Tibial artery (tissue), 4 donors: ENCODE measurements at regions not wholly inside any gene's neighbourhood (a gene's known extent, or its start where the extent isn't known, plus 50 kb on each side); places are given as distances from the start of the nearest gene placed in this dataset.

ENCODE experiments used
- DNase-seq, 2 donors: peaks; one replicate each; pipeline ENCODE4 v3.0.0-alpha.2; 2019
- H3K27ac ChIP-seq, 2 donors: fragments of 200-600 bp; sonication (generic) in 1 of 2; 1 replicate in 1 of 2; 2 replicates in 1 of 2; pipeline ENCODE4 v1.5.1; 2018 to 2019; ENCODE audit warnings: mild to moderate bottlenecking in 1 of 2
- H3K27me3 ChIP-seq, 2 donors: fragments of 200-600 bp; sonication (generic) in 1 of 2; one replicate each; pipeline versions ENCODE4 v1.5.1 to v1.6.0; 2016 to 2019
- H3K36me3 ChIP-seq, 3 donors: fragments of 200-600 bp; sonication (generic) in 2 of 3; one replicate each; pipeline ENCODE4 v1.5.1; 2016 to 2019; ENCODE audit warnings: mild to moderate bottlenecking in 2 of 3
- H3K4me1 ChIP-seq, 4 donors: fragments of 200-600 bp; sonication (generic) in 2 of 4; 1 replicate in 3 of 4; 2 replicates in 1 of 4; pipeline ENCODE4 v1.5.1; 2016 to 2019
- H3K4me3 ChIP-seq, 2 donors: fragments of 200-600 bp; sonication (generic) in 1 of 2; 1 replicate in 1 of 2; 2 replicates in 1 of 2; pipeline ENCODE4 v1.5.1; 2018 to 2019; ENCODE audit warnings: mild to moderate bottlenecking in 2 of 2
- H3K9me3 ChIP-seq, 3 donors: fragments of 200-600 bp; sonication (generic) in 1 of 3; one replicate each; pipeline ENCODE4 v1.5.1; 2016 to 2019
- intact Hi-C: fragments of 100-400 bp; cut with DNase I; formaldehyde crosslinking; loops from one replicate; pipeline ENCODE4 v1.15.0; 2023; ENCODE audit warnings: low total_unique reads
- TF ChIP-seq, protein P1 (sequence below), 2 experiments: fragments of 200-600 bp in 1 of 2; fragments of 450-650 bp in 1 of 2; IDR thresholded peaks; one replicate each; pipeline ENCODE4 v1.5.1; 2017 to 2019; ENCODE audit warnings: antibody characterized with exemption in 2 of 2, mild to moderate bottlenecking in 1 of 2, moderate library complexity in 1 of 2

DNA sequence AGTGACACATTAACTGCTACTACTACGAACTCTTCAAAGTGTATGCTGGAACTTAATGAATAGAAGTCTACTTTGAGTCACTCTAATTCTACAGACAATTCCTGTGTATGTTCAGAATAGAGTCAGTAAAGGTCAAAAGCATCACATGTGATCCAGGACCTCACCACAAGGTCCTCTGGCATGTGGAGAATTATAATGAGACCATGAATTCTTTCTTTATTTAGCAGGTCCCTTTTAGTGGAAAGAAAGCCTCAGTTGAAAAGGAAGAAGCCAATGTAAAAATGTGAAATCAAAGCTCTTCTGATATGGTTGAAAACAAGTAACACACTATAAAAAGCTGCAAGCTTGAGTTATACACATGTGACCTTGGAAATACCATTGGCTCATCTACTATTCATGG, 1612.1 kb upstream of the GOT2 start:
- H3K9me3 ChIP-seq = no peaks in the 10 kb centered on the region
- TF ChIP-seq, protein P1, sequence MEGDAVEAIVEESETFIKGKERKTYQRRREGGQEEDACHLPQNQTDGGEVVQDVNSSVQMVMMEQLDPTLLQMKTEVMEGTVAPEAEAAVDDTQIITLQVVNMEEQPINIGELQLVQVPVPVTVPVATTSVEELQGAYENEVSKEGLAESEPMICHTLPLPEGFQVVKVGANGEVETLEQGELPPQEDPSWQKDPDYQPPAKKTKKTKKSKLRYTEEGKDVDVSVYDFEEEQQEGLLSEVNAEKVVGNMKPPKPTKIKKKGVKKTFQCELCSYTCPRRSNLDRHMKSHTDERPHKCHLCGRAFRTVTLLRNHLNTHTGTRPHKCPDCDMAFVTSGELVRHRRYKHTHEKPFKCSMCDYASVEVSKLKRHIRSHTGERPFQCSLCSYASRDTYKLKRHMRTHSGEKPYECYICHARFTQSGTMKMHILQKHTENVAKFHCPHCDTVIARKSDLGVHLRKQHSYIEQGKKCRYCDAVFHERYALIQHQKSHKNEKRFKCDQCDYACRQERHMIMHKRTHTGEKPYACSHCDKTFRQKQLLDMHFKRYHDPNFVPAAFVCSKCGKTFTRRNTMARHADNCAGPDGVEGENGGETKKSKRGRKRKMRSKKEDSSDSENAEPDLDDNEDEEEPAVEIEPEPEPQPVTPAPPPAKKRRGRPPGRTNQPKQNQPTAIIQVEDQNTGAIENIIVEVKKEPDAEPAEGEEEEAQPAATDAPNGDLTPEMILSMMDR (IDR thresholded peaks at IDR 0.05) = no peak

DNA sequence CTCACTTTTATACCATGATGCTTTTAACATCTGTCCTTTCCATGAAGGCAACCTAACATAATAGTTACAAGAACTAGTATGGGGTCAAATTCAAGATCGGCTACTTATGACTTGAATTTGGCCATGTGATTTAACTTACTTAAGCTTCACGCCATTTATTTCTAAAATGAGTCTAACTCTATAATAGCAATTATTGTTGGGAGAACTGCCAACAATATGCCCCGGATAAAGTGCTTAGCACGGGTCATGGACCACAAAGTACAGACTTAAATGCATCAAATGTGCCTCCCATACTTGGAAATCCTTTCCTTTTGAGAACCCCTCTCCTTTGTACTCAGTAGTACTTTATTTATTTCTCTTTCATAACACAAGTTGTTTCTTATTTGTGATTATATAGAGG, 1603.6 kb upstream of the GOT2 start:
- DNase-seq = no peak
- intact Hi-C loops = no loop called here
- Histone ChIP-seq H3K4me3 (no peak overlapping the region), H3K9me3 (no peaks in the 10 kb centered on the region), H3K4me1 (no peaks in the 10 kb centered on the region), H3K27me3 (no peaks in the 10 kb centered on the region), H3K27ac (no peak overlapping the region), H3K36me3 (no peaks in the 10 kb centered on the region)
- TF ChIP-seq, protein P1 (IDR thresholded peaks at IDR 0.05) = no peak

More for the DNA sequence above, 1612.1 kb upstream of the GOT2 start:
- Histone ChIP-seq H3K4me1 (no peaks in the 10 kb centered on the region), H3K4me3 (no peak overlapping the region), H3K27me3 (no peaks in the 10 kb centered on the region), H3K36me3 (no peaks in the 10 kb centered on the region), H3K27ac (no peak overlapping the region)
- intact Hi-C loops = no loop called here
- DNase-seq = no peak

DNA sequence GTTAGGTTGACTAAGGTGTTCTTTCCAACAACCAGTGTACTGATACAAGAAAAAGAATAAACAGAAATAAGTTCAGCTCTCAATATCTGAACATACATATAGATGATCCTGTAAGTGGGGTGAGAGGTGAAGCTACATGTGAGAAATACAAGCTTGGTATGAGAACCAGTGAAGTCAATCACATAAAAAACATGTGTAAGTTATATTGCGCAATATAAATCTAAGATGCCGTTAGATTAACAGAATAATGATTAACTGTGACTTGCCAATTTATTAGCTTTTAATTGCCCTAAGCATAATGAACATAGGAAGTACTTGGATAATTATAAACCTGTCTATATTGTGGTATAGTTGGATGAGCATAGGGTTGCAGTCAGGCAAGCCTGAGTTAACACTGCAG, 1597.1 kb upstream of the GOT2 start:
- intact Hi-C loops = no loop called here
- H3K27ac ChIP-seq = no peak overlapping the region
- TF ChIP-seq, protein P1 (IDR thresholded peaks at IDR 0.05) = no peak
- no peaks in the 10 kb centered on the region for H3K9me3 ChIP-seq
- H3K36me3 ChIP-seq = no peaks in the 10 kb centered on the region
- no peaks in the 10 kb centered on the region for H3K4me1 ChIP-seq
- H3K4me3 ChIP-seq = no peak overlapping the region
- H3K27me3 ChIP-seq = no peaks in the 10 kb centered on the region
- DNase-seq = no peak

DNA sequence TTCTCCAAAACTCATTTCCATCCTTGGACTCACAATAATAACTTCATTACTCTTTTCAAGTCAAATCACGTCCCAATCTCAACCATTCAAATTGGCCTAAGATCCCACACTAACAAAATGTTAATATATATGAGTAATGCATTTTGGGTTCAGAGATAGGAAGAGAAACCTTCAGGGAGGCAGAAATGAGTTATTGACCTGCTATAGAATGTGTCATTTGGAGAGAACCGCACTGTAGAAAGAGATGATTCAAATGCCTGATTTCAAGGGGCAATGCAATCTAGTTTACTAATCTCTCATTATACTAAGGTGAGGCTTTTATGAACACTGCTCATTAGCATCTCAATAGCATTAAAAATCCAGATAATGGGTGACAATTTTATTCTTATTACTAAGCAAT, 1595.0 kb upstream of the GOT2 start:
- DNase-seq = no peak
- no peaks in the 10 kb centered on the region for H3K27me3 ChIP-seq
- no peaks in the 10 kb centered on the region for H3K9me3 ChIP-seq
- TF ChIP-seq, protein P1 (IDR thresholded peaks at IDR 0.05) = no peak
- H3K4me3 ChIP-seq = no peak overlapping the region
- no peaks in the 10 kb centered on the region for H3K4me1 ChIP-seq
- no peaks in the 10 kb centered on the region for H3K36me3 ChIP-seq
- intact Hi-C loops = no loop called here
- H3K27ac ChIP-seq = no peak overlapping the region

DNA sequence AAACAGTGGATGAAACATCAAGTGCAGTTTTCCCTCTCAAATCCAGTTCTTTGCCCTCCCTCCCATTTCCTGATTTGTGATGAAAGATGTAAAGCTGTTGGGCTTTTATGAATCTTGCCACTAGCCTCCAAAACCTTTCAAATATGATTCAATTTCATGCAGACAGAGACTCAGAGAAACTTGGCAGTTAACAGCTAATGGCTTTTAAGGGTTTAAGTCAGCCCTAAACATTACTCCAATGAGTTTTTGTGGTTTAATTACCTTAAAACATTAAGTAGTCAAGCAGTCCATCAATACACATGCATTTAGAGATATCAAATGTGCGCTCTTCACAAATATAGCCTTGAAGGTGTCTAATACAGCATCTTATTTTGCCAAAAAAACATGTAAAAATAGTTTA, 1594.0 kb upstream of the GOT2 start:
- intact Hi-C loops = no loop called here
- no peak for DNase-seq
- Histone ChIP-seq H3K4me3 (no peak overlapping the region), H3K36me3 (no peaks in the 10 kb centered on the region), H3K27ac (no peak overlapping the region), H3K27me3 (no peaks in the 10 kb centered on the region), H3K4me1 (no peaks in the 10 kb centered on the region), H3K9me3 (no peaks in the 10 kb centered on the region)
- TF ChIP-seq, protein P1 (IDR thresholded peaks at IDR 0.05) = no peak

DNA sequence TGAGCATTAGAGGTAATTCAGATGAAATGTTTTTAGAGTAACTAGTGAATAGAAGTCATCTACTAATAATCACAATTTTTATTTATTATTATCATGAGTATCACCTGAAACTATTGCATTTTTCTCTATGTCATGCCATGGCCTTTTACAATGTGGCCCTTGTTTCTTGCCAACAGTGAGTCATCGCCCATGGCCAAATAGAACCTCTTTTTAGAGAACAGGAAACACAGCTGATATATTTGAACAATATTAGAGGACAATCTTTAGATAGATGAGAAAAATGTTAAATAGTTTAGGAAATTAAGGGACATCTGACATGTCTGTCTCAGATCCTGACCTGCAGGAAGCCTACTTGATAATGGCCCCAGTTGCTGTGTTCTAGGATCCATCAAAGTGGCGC, 1584.4 kb upstream of the GOT2 start:
- intact Hi-C loops = no loop called here
- Histone ChIP-seq H3K27me3 (no peaks in the 10 kb centered on the region), H3K9me3 (no peaks in the 10 kb centered on the region), H3K27ac (no peak overlapping the region), H3K4me1 (no peaks in the 10 kb centered on the region), H3K4me3 (no peak overlapping the region), H3K36me3 (no peaks in the 10 kb centered on the region)
- TF ChIP-seq, protein P1 (IDR thresholded peaks at IDR 0.05) = no peak
- DNase-seq = no peak
